Glutamatergic neuron (in vitro differentiated cells): ENCODE measurements at regions not wholly inside any gene's neighbourhood (a gene's known extent, or its start where the extent isn't known, plus 50 kb on each side); places are given as distances from the start of the nearest gene placed in this dataset.

Experiments used
- DNase-seq: peaks from one replicate; pipeline ENCODE4 v3.0.0; 2022
- H3K27ac Mint-ChIP-seq: one replicate; pipeline ENCODE4 v1.8.0; 2020; ENCODE audit warnings: mild to moderate bottlenecking, mixed read lengths, inconsistent platforms; ENCODE audit not compliant: unreplicated experiment
- H3K27me3 Mint-ChIP-seq: one replicate; pipeline ENCODE4 v1.8.0; 2020; ENCODE audit warnings: mild to moderate bottlenecking, moderate library complexity, mixed read lengths, inconsistent platforms; ENCODE audit not compliant: unreplicated experiment
- H3K36me3 Mint-ChIP-seq: one replicate; pipeline ENCODE4 v1.8.0; 2020; ENCODE audit warnings: mild to moderate bottlenecking, mixed read lengths, inconsistent platforms; ENCODE audit not compliant: unreplicated experiment
- H3K4me1 Mint-ChIP-seq: one replicate; pipeline ENCODE4 v1.8.0; 2020; ENCODE audit warnings: mild to moderate bottlenecking, low read depth, mixed read lengths, inconsistent platforms; ENCODE audit not compliant: unreplicated experiment
- H3K4me3 Mint-ChIP-seq: one replicate; pipeline ENCODE4 v1.8.0; 2020; ENCODE audit warnings: mild to moderate bottlenecking, mixed read lengths, inconsistent platforms; ENCODE audit not compliant: unreplicated experiment
- H3K9me3 Mint-ChIP-seq: one replicate; pipeline ENCODE4 v1.8.0; 2020; ENCODE audit warnings: mild to moderate bottlenecking, moderate library complexity, mixed read lengths, inconsistent platforms; ENCODE audit not compliant: unreplicated experiment
- TF ChIP-seq, protein P1 (sequence below): fragments of 200-600 bp; sonication (generic); IDR thresholded peaks from one replicate; pipeline ENCODE4 v1.5.0; 2021; ENCODE audit not compliant: partially characterized antibody, unreplicated experiment

DNA sequence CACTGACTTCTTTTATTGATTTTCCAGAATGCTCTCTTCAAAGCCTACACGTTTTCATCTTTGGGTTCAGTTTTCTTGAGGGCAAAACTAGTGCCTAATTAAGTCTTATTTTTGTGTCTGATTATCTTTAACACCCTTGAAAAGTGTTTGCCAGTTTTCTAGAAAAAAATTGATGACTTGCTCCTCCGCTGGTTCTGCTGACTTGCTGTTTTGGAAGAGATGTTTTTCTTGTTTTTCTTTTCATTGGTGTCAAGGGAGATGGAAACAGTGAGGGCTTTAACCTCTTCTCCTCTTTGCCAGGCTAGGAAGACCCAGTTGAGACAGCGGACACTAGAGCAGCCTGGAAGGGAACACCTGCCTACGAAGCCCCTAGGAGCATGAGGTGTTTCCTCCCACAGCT lies 123.7 kb upstream of the EEPD1 start:
- DNase-seq = no peak
- peaks cover 8% of the 10 kb centered on the region for H3K27me3 Mint-ChIP-seq
- peaks cover 21% of the 10 kb centered on the region for H3K4me1 Mint-ChIP-seq
- no peaks in the 10 kb centered on the region for H3K36me3 Mint-ChIP-seq
- H3K27ac Mint-ChIP-seq = no peak overlapping the region
- TF ChIP-seq, protein P1, sequence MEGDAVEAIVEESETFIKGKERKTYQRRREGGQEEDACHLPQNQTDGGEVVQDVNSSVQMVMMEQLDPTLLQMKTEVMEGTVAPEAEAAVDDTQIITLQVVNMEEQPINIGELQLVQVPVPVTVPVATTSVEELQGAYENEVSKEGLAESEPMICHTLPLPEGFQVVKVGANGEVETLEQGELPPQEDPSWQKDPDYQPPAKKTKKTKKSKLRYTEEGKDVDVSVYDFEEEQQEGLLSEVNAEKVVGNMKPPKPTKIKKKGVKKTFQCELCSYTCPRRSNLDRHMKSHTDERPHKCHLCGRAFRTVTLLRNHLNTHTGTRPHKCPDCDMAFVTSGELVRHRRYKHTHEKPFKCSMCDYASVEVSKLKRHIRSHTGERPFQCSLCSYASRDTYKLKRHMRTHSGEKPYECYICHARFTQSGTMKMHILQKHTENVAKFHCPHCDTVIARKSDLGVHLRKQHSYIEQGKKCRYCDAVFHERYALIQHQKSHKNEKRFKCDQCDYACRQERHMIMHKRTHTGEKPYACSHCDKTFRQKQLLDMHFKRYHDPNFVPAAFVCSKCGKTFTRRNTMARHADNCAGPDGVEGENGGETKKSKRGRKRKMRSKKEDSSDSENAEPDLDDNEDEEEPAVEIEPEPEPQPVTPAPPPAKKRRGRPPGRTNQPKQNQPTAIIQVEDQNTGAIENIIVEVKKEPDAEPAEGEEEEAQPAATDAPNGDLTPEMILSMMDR = no peak
- H3K9me3 Mint-ChIP-seq = peaks cover 2% of the 10 kb centered on the region
- H3K4me3 Mint-ChIP-seq = no peak overlapping the region

DNA sequence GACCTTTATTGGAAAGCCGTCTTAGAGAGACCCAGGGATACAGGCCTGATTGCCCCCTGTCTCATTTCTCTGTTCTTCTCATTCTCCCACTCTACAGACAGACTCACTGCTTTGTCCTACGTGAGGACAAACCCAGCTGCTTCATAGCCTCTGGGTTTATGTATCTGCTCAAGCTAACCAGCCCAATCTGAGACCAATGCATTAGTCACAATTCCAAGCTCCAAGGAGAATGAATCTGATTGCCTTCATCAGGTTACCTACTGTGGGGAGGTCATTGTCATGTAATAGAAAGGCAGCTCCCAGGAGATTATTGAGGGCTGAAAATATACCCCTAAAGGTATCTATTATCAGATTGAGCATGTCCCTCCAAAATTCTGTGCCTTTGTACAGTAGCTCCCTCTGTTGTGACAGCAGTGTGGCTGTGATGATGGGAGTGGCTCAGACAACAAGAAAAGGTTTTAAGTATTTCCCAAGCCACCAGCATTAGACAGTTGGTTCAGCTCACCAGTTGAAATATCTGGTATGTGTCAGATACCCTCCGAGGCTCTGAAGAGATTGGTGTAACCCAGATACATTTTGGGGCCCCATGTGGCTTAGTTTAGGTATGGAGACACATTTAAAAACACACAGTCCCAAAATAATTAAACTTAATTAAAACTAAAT lies 123.1 kb upstream of the EEPD1 start:
- Mint-ChIP-seq H3K9me3 (peaks cover 2% of the 10 kb centered on the region), H3K36me3 (no peaks in the 10 kb centered on the region), H3K4me3 (no peak overlapping the region), H3K27me3 (peaks cover 8% of the 10 kb centered on the region), H3K4me1 (peaks cover 18% of the 10 kb centered on the region), H3K27ac (no peak overlapping the region)
- TF ChIP-seq, protein P1 = no peak
- DNase-seq = no peak

DNA sequence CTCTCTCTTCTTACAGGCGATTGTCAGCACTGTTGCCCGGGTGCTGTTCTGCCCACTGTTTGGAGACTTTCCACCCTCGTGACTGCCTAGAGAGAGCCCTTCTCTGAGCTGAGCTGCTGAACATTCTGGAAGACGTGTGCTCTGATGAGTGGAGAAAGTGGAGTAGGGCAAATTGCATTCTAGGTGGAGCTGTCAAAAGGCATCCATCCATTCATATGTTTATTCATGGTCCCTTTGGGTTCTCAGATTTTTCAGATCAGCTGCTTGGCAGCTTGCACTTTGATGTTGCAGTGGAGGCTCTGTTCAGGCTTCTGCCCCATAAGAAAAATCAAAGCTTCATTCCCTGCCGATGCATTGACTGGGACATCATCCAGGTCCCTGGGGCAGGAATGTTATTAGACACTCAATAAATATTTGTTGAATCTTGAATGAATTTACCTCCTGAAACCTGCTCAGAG lies 120.7 kb upstream of the EEPD1 start:
- DNase-seq = no peak
- peaks cover 16% of the 10 kb centered on the region for H3K4me1 Mint-ChIP-seq
- H3K4me3 Mint-ChIP-seq = no peak overlapping the region
- no peak overlapping the region for H3K27ac Mint-ChIP-seq
- TF ChIP-seq, protein P1 = no peak
- no peaks in the 10 kb centered on the region for H3K36me3 Mint-ChIP-seq
- H3K9me3 Mint-ChIP-seq = no peaks in the 10 kb centered on the region
- peaks cover 13% of the 10 kb centered on the region for H3K27me3 Mint-ChIP-seq

DNA sequence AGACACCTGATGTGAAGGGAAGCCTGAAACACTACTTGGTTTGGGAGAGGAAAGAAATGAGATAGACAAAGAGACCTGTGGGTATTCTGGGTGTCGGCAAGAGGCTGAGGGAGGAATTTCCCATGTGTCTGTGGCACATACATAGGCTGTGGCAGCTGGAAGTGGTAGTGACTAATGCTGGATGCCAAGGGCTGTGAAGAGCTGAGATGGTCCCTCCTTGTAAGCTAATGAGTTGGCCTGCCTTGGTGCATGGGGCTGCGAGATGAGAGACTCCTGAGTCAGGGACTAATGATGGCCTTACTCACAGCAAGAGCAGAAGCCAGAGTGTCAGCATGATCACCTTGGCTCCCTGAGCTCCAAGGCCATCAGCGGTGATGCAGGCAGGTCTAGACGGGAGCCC lies 119.0 kb upstream of the EEPD1 start:
- Mint-ChIP-seq H3K27ac (no peak overlapping the region), H3K36me3 (no peaks in the 10 kb centered on the region), H3K4me1 (peaks cover 16% of the 10 kb centered on the region), H3K27me3 (peaks cover 11% of the 10 kb centered on the region), H3K9me3 (no peaks in the 10 kb centered on the region), H3K4me3 (no peak overlapping the region)
- TF ChIP-seq, protein P1 = no peak
- DNase-seq = no peak

DNA sequence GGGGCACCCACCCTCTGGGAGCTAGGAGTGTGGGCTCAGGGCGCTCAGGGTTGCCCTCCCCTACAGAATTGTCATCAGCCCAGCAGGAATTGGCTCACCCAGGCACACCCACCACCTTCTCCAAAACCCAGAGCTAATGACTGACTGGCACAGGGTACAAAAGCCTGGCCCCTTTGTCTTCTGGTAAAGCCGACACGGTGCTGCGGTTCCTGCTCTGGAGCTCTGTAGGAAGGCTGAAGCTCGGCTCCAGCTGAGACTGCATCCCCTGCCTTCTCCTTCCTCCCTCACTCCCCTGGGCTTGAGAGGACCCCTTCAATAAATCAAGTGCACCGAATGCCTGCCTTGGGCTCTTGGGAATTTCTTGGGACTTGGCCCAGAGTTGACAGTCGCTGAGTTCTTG lies 117.9 kb upstream of the EEPD1 start:
- Mint-ChIP-seq H3K9me3 (no peaks in the 10 kb centered on the region), H3K27me3 (peaks cover 11% of the 10 kb centered on the region), H3K36me3 (peaks cover 4% of the 10 kb centered on the region), H3K27ac (no peak overlapping the region), H3K4me3 (no peak overlapping the region), H3K4me1 (peaks cover 9% of the 10 kb centered on the region)
- no peak for DNase-seq
- TF ChIP-seq, protein P1 = no peak
